ENCODE measurements at regions not wholly inside any gene's neighbourhood (a gene's known extent, or its start where the extent isn't known, plus 50 kb on each side); places are given as distances from the start of the nearest gene placed in this dataset.

DNA sequence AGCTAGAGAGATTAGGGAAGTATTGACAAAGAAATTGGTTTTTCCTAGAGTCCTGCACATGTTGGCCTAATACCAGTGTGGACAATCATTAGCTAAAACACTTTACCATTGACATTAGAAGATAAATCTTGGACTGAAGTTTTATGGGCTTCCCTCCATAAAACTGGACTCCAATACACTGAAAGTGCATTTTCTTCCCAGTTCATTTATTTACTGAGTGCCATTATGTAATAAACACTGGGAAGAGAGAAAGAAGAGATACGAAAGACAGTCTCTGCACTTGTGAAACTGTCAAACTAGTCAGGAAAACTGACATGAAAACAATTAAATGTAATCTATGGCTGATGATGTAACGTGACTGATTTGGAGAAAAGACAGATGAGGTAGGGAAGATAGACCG, 539.3 kb downstream of the ZNF608 start:
- H3K4me1 ChIP-seq (ENCODE audit: control insufficient read depth in 1 of 2, low read depth in 2 of 2) = no peaks in the 10 kb centered on the region
- H3K27ac ChIP-seq = no peak overlapping the region
- H3K9me3 ChIP-seq = no peaks in the 10 kb centered on the region
- no peaks in the 10 kb centered on the region for H3K36me3 ChIP-seq
- DNase-seq (ENCODE audit: low spot score) (no peak), ATAC-seq (ENCODE audit: insufficient number of reproducible peaks, low FRiP score, low read depth) (no peak)
- no peak overlapping the region for H3K4me3 ChIP-seq
- H3K27me3 ChIP-seq (replicated peaks; ENCODE audit: insufficient read depth) = no peaks in the 10 kb centered on the region
- TF ChIP-seq, protein P1, sequence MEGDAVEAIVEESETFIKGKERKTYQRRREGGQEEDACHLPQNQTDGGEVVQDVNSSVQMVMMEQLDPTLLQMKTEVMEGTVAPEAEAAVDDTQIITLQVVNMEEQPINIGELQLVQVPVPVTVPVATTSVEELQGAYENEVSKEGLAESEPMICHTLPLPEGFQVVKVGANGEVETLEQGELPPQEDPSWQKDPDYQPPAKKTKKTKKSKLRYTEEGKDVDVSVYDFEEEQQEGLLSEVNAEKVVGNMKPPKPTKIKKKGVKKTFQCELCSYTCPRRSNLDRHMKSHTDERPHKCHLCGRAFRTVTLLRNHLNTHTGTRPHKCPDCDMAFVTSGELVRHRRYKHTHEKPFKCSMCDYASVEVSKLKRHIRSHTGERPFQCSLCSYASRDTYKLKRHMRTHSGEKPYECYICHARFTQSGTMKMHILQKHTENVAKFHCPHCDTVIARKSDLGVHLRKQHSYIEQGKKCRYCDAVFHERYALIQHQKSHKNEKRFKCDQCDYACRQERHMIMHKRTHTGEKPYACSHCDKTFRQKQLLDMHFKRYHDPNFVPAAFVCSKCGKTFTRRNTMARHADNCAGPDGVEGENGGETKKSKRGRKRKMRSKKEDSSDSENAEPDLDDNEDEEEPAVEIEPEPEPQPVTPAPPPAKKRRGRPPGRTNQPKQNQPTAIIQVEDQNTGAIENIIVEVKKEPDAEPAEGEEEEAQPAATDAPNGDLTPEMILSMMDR (IDR thresholded peaks at IDR 0.05) = no peak

DNA sequence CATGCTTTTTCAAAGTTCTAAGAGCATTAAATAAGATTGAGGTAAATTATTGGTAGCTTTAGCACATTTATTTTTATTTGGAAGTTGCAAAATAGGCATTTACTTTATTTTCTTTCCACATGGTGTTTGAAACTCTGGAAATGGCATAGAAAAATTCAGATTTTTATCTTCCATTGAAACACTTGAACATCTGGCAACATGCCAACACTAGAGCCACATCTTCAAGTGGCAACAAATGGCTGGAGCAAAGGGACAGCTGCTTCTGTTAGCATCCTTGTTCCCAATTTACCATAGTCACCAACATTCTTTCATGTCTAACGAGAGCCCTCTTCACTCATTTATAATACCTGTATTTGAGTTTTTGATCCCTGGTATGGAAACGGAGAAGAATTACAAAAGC, 539.9 kb downstream of the ZNF608 start:
- Histone ChIP-seq H3K4me3 (no peak overlapping the region), H3K4me1 (ENCODE audit: control insufficient read depth in 1 of 2, low read depth in 2 of 2) (no peaks in the 10 kb centered on the region), H3K36me3 (no peaks in the 10 kb centered on the region), H3K9me3 (no peaks in the 10 kb centered on the region), H3K27ac (no peak overlapping the region), H3K27me3 (replicated peaks; ENCODE audit: insufficient read depth) (no peaks in the 10 kb centered on the region)
- TF ChIP-seq, protein P1 (IDR thresholded peaks at IDR 0.05) = no peak
- DNase-seq (ENCODE audit: low spot score) (no peak), ATAC-seq (ENCODE audit: insufficient number of reproducible peaks, low FRiP score, low read depth) (no peak)

GRCh38 chr5:124203303-124203702, 543.1 kb downstream of the ZNF608 start:
- Histone ChIP-seq H3K27me3 (replicated peaks; ENCODE audit: insufficient read depth) (no peaks in the 10 kb centered on the region), H3K27ac (no peak overlapping the region), H3K4me1 (ENCODE audit: control insufficient read depth in 1 of 2, low read depth in 2 of 2) (no peaks in the 10 kb centered on the region), H3K9me3 (no peaks in the 10 kb centered on the region), H3K4me3 (no peak overlapping the region), H3K36me3 (no peaks in the 10 kb centered on the region)
- ATAC-seq (ENCODE audit: insufficient number of reproducible peaks, low FRiP score, low read depth) = no peak
- no peak for DNase-seq (ENCODE audit: low spot score)
- TF ChIP-seq, protein P1 (IDR thresholded peaks at IDR 0.05) = no peak

GRCh38 chr5:124200381-124200780, 546.1 kb downstream of the ZNF608 start:
- ATAC-seq (ENCODE audit: insufficient number of reproducible peaks, low FRiP score, low read depth) (no peak), DNase-seq (ENCODE audit: low spot score) (no peak)
- Histone ChIP-seq H3K4me1 (ENCODE audit: control insufficient read depth in 1 of 2, low read depth in 2 of 2) (no peaks in the 10 kb centered on the region), H3K27me3 (replicated peaks; ENCODE audit: insufficient read depth) (no peaks in the 10 kb centered on the region), H3K9me3 (no peaks in the 10 kb centered on the region), H3K27ac (no peak overlapping the region), H3K4me3 (no peak overlapping the region), H3K36me3 (no peaks in the 10 kb centered on the region)
- TF ChIP-seq, protein P1 (IDR thresholded peaks at IDR 0.05) = no peak

DNA sequence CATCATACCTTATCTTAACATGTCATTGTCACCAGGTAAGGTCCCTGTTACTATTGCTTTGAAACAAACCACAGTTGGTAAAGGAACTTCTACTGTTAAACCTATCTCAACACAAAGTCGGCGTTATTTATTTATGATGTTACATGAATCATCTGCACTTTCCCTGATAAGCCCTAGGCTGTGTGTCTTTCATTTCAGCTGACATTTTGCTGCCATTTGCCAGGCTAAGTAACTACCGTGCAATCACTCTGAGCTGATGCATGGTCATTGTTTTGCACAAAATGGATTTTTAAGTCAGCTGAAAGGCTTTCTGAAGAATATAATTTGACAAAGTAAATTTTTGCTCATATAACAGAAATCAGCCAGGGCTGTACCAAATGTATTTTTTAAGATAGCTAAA, 546.5 kb downstream of the ZNF608 start:
- TF ChIP-seq, protein P1 (IDR thresholded peaks at IDR 0.05) = no peak
- Histone ChIP-seq H3K36me3 (no peaks in the 10 kb centered on the region), H3K4me3 (no peak overlapping the region), H3K27me3 (replicated peaks; ENCODE audit: insufficient read depth) (no peaks in the 10 kb centered on the region), H3K4me1 (ENCODE audit: control insufficient read depth in 1 of 2, low read depth in 2 of 2) (no peaks in the 10 kb centered on the region), H3K9me3 (no peaks in the 10 kb centered on the region), H3K27ac (no peak overlapping the region)
- DNase-seq (ENCODE audit: low spot score) (no peak), ATAC-seq (ENCODE audit: insufficient number of reproducible peaks, low FRiP score, low read depth) (no peak)

All from thoracic aorta (tissue), 2 donors.